ENCODE measurements at regions not wholly inside any gene's neighbourhood (a gene's known extent, or its start where the extent isn't known, plus 50 kb on each side); places are given as distances from the start of the nearest gene placed in this dataset.
A peak's percentile ranks its signal among the peaks of the same experiment; 100 is the strongest.
"Not testable (repeated sequence)": the region's sequence is repeated elsewhere in the genome, so short reads cannot be mapped to it uniquely, and the experiment has no call there.

DNA sequence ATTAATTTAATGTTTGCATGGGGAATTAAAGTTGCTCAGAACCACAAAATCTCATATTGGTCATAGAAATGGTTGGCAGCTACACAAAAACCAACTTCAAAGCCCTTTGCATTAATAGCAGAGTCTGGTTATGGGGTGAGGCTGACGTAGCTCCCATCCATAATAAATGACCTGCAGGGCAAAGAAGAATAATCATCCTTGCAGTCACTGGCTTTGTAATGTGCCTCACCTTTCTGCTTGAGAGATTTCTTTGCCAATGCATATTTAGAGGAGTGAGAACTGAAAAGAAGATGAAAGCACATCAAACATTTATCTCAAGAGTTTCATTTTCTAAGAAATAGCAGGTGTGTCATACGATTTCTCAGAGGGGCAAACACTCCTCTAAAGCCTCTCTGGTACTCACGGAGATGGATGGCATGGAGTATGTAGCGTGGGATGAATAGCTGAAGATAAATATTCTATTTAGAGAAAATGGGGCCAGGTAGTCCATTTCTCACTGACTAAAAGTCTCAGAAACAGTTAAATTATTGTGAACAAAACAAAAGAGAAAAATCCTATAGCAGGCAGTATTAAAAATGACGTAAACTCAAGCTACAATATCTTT, 1491.9 kb downstream of the FAM181B start:
- TF ChIP-seq, protein P1, sequence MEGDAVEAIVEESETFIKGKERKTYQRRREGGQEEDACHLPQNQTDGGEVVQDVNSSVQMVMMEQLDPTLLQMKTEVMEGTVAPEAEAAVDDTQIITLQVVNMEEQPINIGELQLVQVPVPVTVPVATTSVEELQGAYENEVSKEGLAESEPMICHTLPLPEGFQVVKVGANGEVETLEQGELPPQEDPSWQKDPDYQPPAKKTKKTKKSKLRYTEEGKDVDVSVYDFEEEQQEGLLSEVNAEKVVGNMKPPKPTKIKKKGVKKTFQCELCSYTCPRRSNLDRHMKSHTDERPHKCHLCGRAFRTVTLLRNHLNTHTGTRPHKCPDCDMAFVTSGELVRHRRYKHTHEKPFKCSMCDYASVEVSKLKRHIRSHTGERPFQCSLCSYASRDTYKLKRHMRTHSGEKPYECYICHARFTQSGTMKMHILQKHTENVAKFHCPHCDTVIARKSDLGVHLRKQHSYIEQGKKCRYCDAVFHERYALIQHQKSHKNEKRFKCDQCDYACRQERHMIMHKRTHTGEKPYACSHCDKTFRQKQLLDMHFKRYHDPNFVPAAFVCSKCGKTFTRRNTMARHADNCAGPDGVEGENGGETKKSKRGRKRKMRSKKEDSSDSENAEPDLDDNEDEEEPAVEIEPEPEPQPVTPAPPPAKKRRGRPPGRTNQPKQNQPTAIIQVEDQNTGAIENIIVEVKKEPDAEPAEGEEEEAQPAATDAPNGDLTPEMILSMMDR (conservative IDR thresholded peaks at IDR 0.05; ENCODE audit: low read length) = no peak
- DNase-seq (ENCODE audit: low read depth) = no peak
- no peak overlapping the region for H3K4me3 ChIP-seq (ENCODE audit: low read length)

DNA sequence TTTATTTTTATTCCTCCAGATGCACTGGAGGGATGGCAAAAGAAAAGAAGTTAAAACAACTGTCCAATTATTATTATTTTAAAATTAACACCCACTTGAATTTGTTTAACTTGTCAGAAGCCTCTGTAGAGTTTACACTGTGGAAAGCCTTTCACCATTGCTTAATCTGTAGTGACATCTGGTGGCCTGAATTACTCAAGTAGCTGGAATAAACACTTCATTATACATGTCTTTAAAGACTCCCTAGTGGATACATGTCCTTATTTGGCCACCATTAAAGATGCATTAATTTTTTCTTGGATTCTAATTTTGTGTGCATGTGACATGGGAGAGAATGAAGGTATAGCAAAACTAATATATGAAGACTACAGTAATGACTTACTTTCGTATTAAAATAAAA, 1496.5 kb downstream of the FAM181B start:
- TF ChIP-seq, protein P1 (conservative IDR thresholded peaks at IDR 0.05; ENCODE audit: low read length) = peak; percentile 21
- no peak overlapping the region for H3K4me3 ChIP-seq (ENCODE audit: low read length)
- peak; percentile 0 for DNase-seq (ENCODE audit: low read depth)

- DNase-seq (ENCODE audit: low read depth); H3K4me3 ChIP-seq (ENCODE audit: low read length): not testable (repeated sequence)
These were observed 1506.3 kb downstream of the FAM181B start for GRCh38 chr11:81227409-81227808.

GRCh38 chr11:81224396-81224795, 1509.3 kb downstream of the FAM181B start:
- H3K4me3 ChIP-seq (ENCODE audit: low read length) = no peak overlapping the region
- no peak for DNase-seq (ENCODE audit: low read depth)
- TF ChIP-seq, protein P1 (conservative IDR thresholded peaks at IDR 0.05; ENCODE audit: low read length) = no peak

GRCh38 chr11:81222491-81222890, 1511.2 kb downstream of the FAM181B start:
- no peak for DNase-seq (ENCODE audit: low read depth)
- H3K4me3 ChIP-seq (ENCODE audit: low read length) = no peak overlapping the region
- TF ChIP-seq, protein P1 (conservative IDR thresholded peaks at IDR 0.05; ENCODE audit: low read length) = no peak

DNA sequence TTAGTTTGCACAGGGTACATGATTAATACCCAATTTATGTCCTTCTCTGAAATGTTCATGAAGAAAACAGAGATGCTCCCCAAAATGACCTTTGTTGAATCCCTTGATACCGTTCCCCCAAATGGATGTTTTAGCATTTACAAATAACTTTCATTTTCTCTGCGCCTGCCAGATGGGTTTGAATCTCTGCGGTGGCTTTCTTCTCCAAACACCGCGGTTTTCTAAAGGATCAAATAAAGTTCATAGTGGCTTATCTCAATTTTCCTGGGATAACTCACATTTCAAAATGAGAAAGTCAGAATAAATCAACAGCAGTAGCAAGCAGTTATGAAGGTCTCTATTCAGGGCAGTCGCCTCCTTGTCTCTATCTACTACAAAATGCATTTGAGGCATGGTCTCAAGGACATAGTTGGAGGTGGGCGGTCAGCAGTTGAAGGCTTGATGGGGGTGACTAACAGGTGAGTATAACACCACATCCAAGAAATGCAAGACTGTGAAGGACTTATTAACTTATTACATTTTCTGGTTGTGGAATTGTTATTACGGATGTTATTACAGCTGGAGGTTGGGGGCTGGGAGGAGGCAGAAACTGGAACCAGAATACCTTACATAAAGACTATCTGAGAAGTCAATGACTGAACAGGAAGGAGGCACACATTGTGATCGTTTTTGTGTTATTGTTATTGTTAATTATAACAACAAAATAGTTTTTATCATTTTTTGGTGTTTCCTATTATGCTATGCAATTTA, 1513.3 kb downstream of the FAM181B start:
- TF ChIP-seq, protein P1 (conservative IDR thresholded peaks at IDR 0.05; ENCODE audit: low read length) = no peak
- H3K4me3 ChIP-seq (ENCODE audit: low read length) = no peak overlapping the region
- DNase-seq (ENCODE audit: low read depth) = no peak

GRCh38 chr11:81219661-81220060, 1514.0 kb downstream of the FAM181B start:
- H3K4me3 ChIP-seq (ENCODE audit: low read length) = no peak overlapping the region
- TF ChIP-seq, protein P1 (conservative IDR thresholded peaks at IDR 0.05; ENCODE audit: low read length) = no peak

More at GRCh38 chr11:81219661-81220060, 1514.0 kb downstream of the FAM181B start:
- DNase-seq (ENCODE audit: low read depth) = no peak
